ENCODE measurements at regions not wholly inside any gene's neighbourhood (a gene's known extent, or its start where the extent isn't known, plus 50 kb on each side); places are given as distances from the start of the nearest gene placed in this dataset.

- in situ Hi-C loops (cut with MboI; ENCODE audit: low pct_unique_long_range_greater_than_20kb, low sequenced_read_pairs, unreplicated experiment): no loop called here
- DNase-seq (ENCODE audit: low spot score): no peak
- no peak for TF ChIP-seq CTCF (IDR thresholded peaks at IDR 0.05; ENCODE audit: extremely low read depth, insufficient read depth, missing control alignments)
Measured at GRCh38 chr11:92671081-92671480, 298.4 kb upstream of the MTNR1B start.

GRCh38 chr11:92675303-92675702 lies 294.1 kb upstream of the MTNR1B start:
- in situ Hi-C loops (cut with MboI; ENCODE audit: low pct_unique_long_range_greater_than_20kb, low sequenced_read_pairs, unreplicated experiment): no loop called here
- DNase-seq (ENCODE audit: low spot score): no peak
- no peak for TF ChIP-seq CTCF (IDR thresholded peaks at IDR 0.05; ENCODE audit: extremely low read depth, insufficient read depth, missing control alignments)

- DNase-seq (ENCODE audit: low spot score): no peak
- TF ChIP-seq CTCF (IDR thresholded peaks at IDR 0.05; ENCODE audit: extremely low read depth, insufficient read depth, missing control alignments): no peak
- in situ Hi-C loops (cut with MboI; ENCODE audit: low pct_unique_long_range_greater_than_20kb, low sequenced_read_pairs, unreplicated experiment): no loop called here
Measured at GRCh38 chr11:92675810-92676209, 293.6 kb upstream of the MTNR1B start.

- DNase-seq (ENCODE audit: low spot score): no peak
- no peak for TF ChIP-seq CTCF (IDR thresholded peaks at IDR 0.05; ENCODE audit: extremely low read depth, insufficient read depth, missing control alignments)
- in situ Hi-C loops (cut with MboI; ENCODE audit: low pct_unique_long_range_greater_than_20kb, low sequenced_read_pairs, unreplicated experiment): no loop called here
Measured at GRCh38 chr11:92678008-92678611, 291.3 kb upstream of the MTNR1B start.

- in situ Hi-C loops (cut with MboI; ENCODE audit: low pct_unique_long_range_greater_than_20kb, low sequenced_read_pairs, unreplicated experiment): no loop called here
- no peak for DNase-seq (ENCODE audit: low spot score)
- no peak for TF ChIP-seq CTCF (IDR thresholded peaks at IDR 0.05; ENCODE audit: extremely low read depth, insufficient read depth, missing control alignments)
Measured at GRCh38 chr11:92681586-92681985, 287.9 kb upstream of the MTNR1B start.

GRCh38 chr11:92682136-92682535 lies 287.3 kb upstream of the MTNR1B start:
- DNase-seq (ENCODE audit: low spot score): no peak
- in situ Hi-C loops (cut with MboI; ENCODE audit: low pct_unique_long_range_greater_than_20kb, low sequenced_read_pairs, unreplicated experiment): no loop called here
- TF ChIP-seq CTCF (IDR thresholded peaks at IDR 0.05; ENCODE audit: extremely low read depth, insufficient read depth, missing control alignments): no peak

- TF ChIP-seq CTCF (IDR thresholded peaks at IDR 0.05; ENCODE audit: extremely low read depth, insufficient read depth, missing control alignments): no peak
- no peak for DNase-seq (ENCODE audit: low spot score)
- in situ Hi-C loops (cut with MboI; ENCODE audit: low pct_unique_long_range_greater_than_20kb, low sequenced_read_pairs, unreplicated experiment): no loop called here
Measured at GRCh38 chr11:92682952-92683351, 286.5 kb upstream of the MTNR1B start.
